Thyroid gland (tissue), 4 donors: ENCODE measurements at regions not wholly inside any gene's neighbourhood (a gene's known extent, or its start where the extent isn't known, plus 50 kb on each side); places are given as distances from the start of the nearest gene placed in this dataset.

Source experiments
- CTCF ChIP-seq, 6 experiments: fragments of 200-600 bp in 3 of 6; fragments of 450-650 bp in 3 of 6; sonication (generic) in 3 of 6; IDR thresholded peaks; one replicate each; pipeline ENCODE4 v1.5.1; 2016 to 2019; ENCODE audit warnings: antibody characterized with exemption in 6 of 6, mild to moderate bottlenecking in 2 of 6, inconsistent platforms in 1 of 6, moderate library complexity in 1 of 6
- POLR2A ChIP-seq, 2 donors: fragments of 450-650 bp; IDR thresholded peaks; one replicate each; pipeline ENCODE4 v1.6.1; 2017; ENCODE audit warnings: antibody characterized with exemption in 2 of 2, mild to moderate bottlenecking in 2 of 2, moderate library complexity in 1 of 2

GRCh38 chr9:18421391-18421790, 52.6 kb upstream of the ADAMTSL1 start:
- TF ChIP-seq CTCF (IDR thresholded peaks at IDR 0.05) (no peak), POLR2A (IDR thresholded peaks at IDR 0.05) (no peak)
